H9 (cell line): ENCODE measurements at regions not wholly inside any gene's neighbourhood (a gene's known extent, or its start where the extent isn't known, plus 50 kb on each side); places are given as distances from the start of the nearest gene placed in this dataset.

Experiments used
- DNase-seq: peaks from one replicate; pipeline ENCODE4 v3.0.0-alpha.2; 2017
- H2AFZ ChIP-seq: one replicate; pipeline ENCODE4 v1.6.1; 2013; ENCODE audit warnings: mild to moderate bottlenecking, low read length, control low read depth, moderate library complexity
- H2AK5ac ChIP-seq: 2 replicates; pipeline ENCODE4 v1.6.1; 2013; ENCODE audit warnings: low read length, control low read depth, mixed read lengths; ENCODE audit not compliant: insufficient read length
- H2BK120ac ChIP-seq: one replicate; pipeline ENCODE4 v1.6.1; 2013; ENCODE audit warnings: low read depth, mild to moderate bottlenecking, low read length, control low read depth, inconsistent platforms; ENCODE audit not compliant: poor library complexity, severe bottlenecking
- H2BK12ac ChIP-seq: 2 replicates; pipeline ENCODE4 v1.6.1; 2013; ENCODE audit warnings: low read length, control low read depth, mixed read lengths, low read depth; ENCODE audit not compliant: insufficient read length
- H2BK15ac ChIP-seq: 2 replicates; pipeline ENCODE4 v1.6.1; 2013; ENCODE audit warnings: low read depth, low read length, control low read depth
- H2BK20ac ChIP-seq: one replicate; pipeline ENCODE4 v1.6.1; 2013; ENCODE audit warnings: low read depth, mild to moderate bottlenecking, low read length, control low read depth, inconsistent platforms; ENCODE audit not compliant: poor library complexity, severe bottlenecking
- H2BK5ac ChIP-seq: 2 replicates; pipeline ENCODE4 v1.6.1; 2013; ENCODE audit warnings: low read length, control low read depth, mixed read lengths; ENCODE audit not compliant: insufficient read length
- H3K14ac ChIP-seq: 2 replicates; pipeline ENCODE4 v1.6.1; 2013; ENCODE audit warnings: low read length, control low read depth; ENCODE audit not compliant: insufficient read depth
- H3K18ac ChIP-seq: 2 replicates; pipeline ENCODE4 v1.6.1; 2013; ENCODE audit warnings: low read depth, mild to moderate bottlenecking, mixed read lengths, low read length, control low read depth; ENCODE audit not compliant: insufficient read length
- H3K23ac ChIP-seq: 2 replicates; pipeline ENCODE4 v1.6.1; 2013; ENCODE audit warnings: low read length, control low read depth, mixed read lengths, low read depth; ENCODE audit not compliant: insufficient read length
- H3K23me2 ChIP-seq: 2 replicates; pipeline ENCODE4 v1.6.1; 2013; ENCODE audit warnings: low read depth, mild to moderate bottlenecking, mixed read lengths, low read length, control low read depth; ENCODE audit not compliant: insufficient read length, poor library complexity, severe bottlenecking
- H3K27ac ChIP-seq: 2 replicates; pipeline ENCODE4 v1.5.1; 2013; ENCODE audit warnings: low read length, control low read depth, mixed read lengths, low read depth; ENCODE audit not compliant: insufficient read length
- H3K27me3 ChIP-seq: 2 replicates; pipeline ENCODE4 v1.6.1; 2013; ENCODE audit warnings: low read length, control low read depth, inconsistent platforms; ENCODE audit not compliant: insufficient read depth
- H3K4ac ChIP-seq: 2 replicates; pipeline ENCODE4 v1.6.1; 2013; ENCODE audit warnings: low read depth, mild to moderate bottlenecking, control low read depth, inconsistent platforms, low read length, moderate library complexity
- H3K4me1 ChIP-seq: 2 replicates; pipeline ENCODE4 v1.6.1; 2013; ENCODE audit warnings: low read length, control low read depth, inconsistent platforms; ENCODE audit not compliant: insufficient read depth
- H3K4me2 ChIP-seq: 2 replicates; pipeline ENCODE4 v1.6.1; 2013; ENCODE audit warnings: low read length, control low read depth, mixed read lengths; ENCODE audit not compliant: insufficient read length, insufficient read depth
- H3K56ac ChIP-seq: 2 replicates; pipeline ENCODE4 v1.6.1; 2013; ENCODE audit warnings: low read depth, mild to moderate bottlenecking, mixed read lengths, low read length, control low read depth; ENCODE audit not compliant: insufficient read length
- H3K79me1 ChIP-seq: 2 replicates; pipeline ENCODE4 v1.6.1; 2013; ENCODE audit warnings: low read depth, mild to moderate bottlenecking, moderate library complexity, low read length, control low read depth, inconsistent platforms; ENCODE audit not compliant: insufficient read depth, poor library complexity, severe bottlenecking
- H3K79me2 ChIP-seq: 2 replicates; pipeline ENCODE4 v1.6.1; 2013; ENCODE audit warnings: low read length, control low read depth, inconsistent platforms; ENCODE audit not compliant: insufficient read depth
- H3K9ac ChIP-seq: 2 replicates; pipeline ENCODE4 v1.6.1; 2013; ENCODE audit warnings: low read length, control low read depth, mixed read lengths; ENCODE audit not compliant: insufficient read length; ENCODE audit errors: extremely low read depth
- H3K9me3 ChIP-seq: one replicate; pipeline ENCODE4 v1.6.1; 2013; ENCODE audit warnings: low read depth, low read length, inconsistent platforms; ENCODE audit not compliant: control insufficient read depth
- H3T11ph ChIP-seq: one replicate; pipeline ENCODE4 v1.6.1; 2013; ENCODE audit warnings: mild to moderate bottlenecking, low read length, control low read depth, inconsistent platforms
- H4K20me1 ChIP-seq: one replicate; pipeline ENCODE4 v1.6.1; 2013; ENCODE audit not compliant: control insufficient read depth, insufficient read length, insufficient read depth
- H4K5ac ChIP-seq: 2 replicates; pipeline ENCODE4 v1.6.1; 2013; ENCODE audit warnings: low read depth, mild to moderate bottlenecking, mixed read lengths, low read length, control low read depth; ENCODE audit not compliant: insufficient read length
- H4K8ac ChIP-seq: replicated peaks from 2 replicates; pipeline ENCODE4 v1.6.1; 2013; ENCODE audit warnings: low read length, control low read depth, mixed read lengths, low read depth; ENCODE audit not compliant: insufficient read length
- H4K91ac ChIP-seq: 2 replicates; pipeline ENCODE4 v1.6.1; 2013; ENCODE audit warnings: low read depth, mild to moderate bottlenecking, moderate library complexity, mixed read lengths, low read length, control low read depth; ENCODE audit not compliant: insufficient read length
- H3K27ac Mint-ChIP-seq, 3 experiments: 2 replicates in 2 of 3; 3 replicates in 1 of 3; pipeline ENCODE4 v1.8.0; 2020 to 2021; ENCODE audit warnings: mixed read lengths in 3 of 3, mild to moderate bottlenecking in 1 of 3, moderate library complexity in 1 of 3
- H3K27me3 Mint-ChIP-seq: 2 replicates; pipeline ENCODE4 v1.8.0; 2021; ENCODE audit warnings: low read depth, mild to moderate bottlenecking, moderate library complexity, mixed read lengths
- H3K36me3 Mint-ChIP-seq, 3 experiments: 2 replicates in 2 of 3; 3 replicates in 1 of 3; pipeline ENCODE4 v1.8.0; 2020 to 2021; ENCODE audit warnings: low read depth in 3 of 3, mixed read lengths in 3 of 3; ENCODE audit not compliant: insufficient read depth in 1 of 3
- H3K4me1 Mint-ChIP-seq, 2 experiments: 2 replicates each; pipeline ENCODE4 v1.8.0; 2020; ENCODE audit warnings: mixed read lengths in 2 of 2
- H3K4me3 Mint-ChIP-seq, 2 experiments: 2 replicates in 1 of 2; 3 replicates in 1 of 2; pipeline ENCODE4 v1.8.0; 2020 to 2021; ENCODE audit warnings: mild to moderate bottlenecking in 2 of 2, mixed read lengths in 2 of 2, moderate library complexity in 1 of 2
- H3K9me3 Mint-ChIP-seq, 2 experiments: 2 replicates in 1 of 2; 3 replicates in 1 of 2; pipeline ENCODE4 v1.8.0; 2020; ENCODE audit warnings: mild to moderate bottlenecking in 2 of 2, mixed read lengths in 2 of 2, moderate library complexity in 1 of 2
- CTCF ChIP-seq: fragments of 200-600 bp; sonication (generic); conservative IDR thresholded peaks from 3 replicates; pipeline ENCODE4 v1.8.0; 2021; ENCODE audit warnings: antibody characterized with exemption, mild to moderate bottlenecking
- WGBS: extraction: QIAGEN DNeasy Blood & Tissue Kit; methylation state at CpG from one replicate; pipeline ENCODE4 v1.1.7; 2013; ENCODE audit warnings: missing lambda C conversion rate, low lambda C conversion rate, mixed read lengths; ENCODE audit not compliant: insufficient read length; ENCODE audit errors: extremely low coverage; 5-methylcytosine and 5-hydroxymethylcytosine counted together

DNA sequence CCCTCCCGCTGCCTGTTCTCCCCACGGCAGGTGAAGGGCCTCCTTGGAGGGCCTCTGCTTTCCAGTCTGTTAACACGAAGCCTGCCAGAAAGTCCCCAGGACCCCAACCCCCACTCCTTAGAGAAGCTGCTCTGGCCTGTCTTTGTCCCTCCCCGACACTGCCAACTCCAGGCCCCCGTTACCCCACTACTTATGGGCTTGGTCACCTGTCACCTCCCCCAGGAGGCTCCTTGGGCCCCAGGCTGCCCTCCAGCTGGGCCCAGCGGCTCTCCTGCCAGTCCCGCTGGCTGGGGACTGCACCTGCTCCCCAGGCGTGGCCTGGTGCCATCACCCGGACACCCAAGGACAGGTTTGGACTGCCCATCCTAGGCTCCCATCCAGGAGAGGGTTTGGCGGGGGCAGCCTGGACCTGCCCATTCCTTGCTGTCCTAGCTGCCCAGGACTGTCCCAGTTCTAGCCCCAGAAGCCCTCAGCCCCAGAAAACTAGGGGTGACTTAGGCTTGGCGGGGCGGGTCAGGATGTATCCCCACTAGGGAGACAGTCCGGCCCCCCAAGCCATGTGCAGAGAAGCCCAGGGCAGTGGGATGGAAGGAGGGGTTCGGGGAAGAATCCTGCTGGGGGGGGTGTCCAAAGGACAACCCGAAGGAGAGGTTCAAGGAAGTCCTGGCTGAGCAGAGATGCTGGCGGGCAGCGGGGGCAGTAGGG is 155.7 kb upstream of the C14orf180 start:
- no peak overlapping the region for H3K27ac Mint-ChIP-seq
- no peaks in the 10 kb centered on the region for H3K27me3 Mint-ChIP-seq
- Histone ChIP-seq H3K4ac (no peak overlapping the region), H3K4me1 (no peaks in the 10 kb centered on the region), H3T11ph (no peak overlapping the region), H2AFZ (no peak overlapping the region), H3K79me2 (no peaks in the 10 kb centered on the region), H4K20me1 (no peaks in the 10 kb centered on the region), H4K5ac (no peak overlapping the region), H3K23ac (no peak overlapping the region), H2BK20ac (no peak overlapping the region), H3K56ac (no peak overlapping the region), H3K9me3 (no peaks in the 10 kb centered on the region), H2BK5ac (no peak overlapping the region), H3K27ac (no peak overlapping the region), H3K4me2 (no peak overlapping the region), H3K14ac (no peak overlapping the region), H2BK120ac (no peak overlapping the region), H3K27me3 (no peaks in the 10 kb centered on the region), H2BK12ac (no peak overlapping the region), H4K91ac (no peak overlapping the region), H3K79me1 (no peaks in the 10 kb centered on the region), H3K23me2 (no peaks in the 10 kb centered on the region), H2BK15ac (no peak overlapping the region), H4K8ac (no peak overlapping the region), H3K18ac (no peak overlapping the region), H2AK5ac (no peak overlapping the region), H3K9ac (no peak overlapping the region)
- WGBS: no CpG with 5 or more reads among the region's 17 CpGs
- peaks cover 10 to 22% of the 10 kb centered on the region in 2 experiments for H3K4me1 Mint-ChIP-seq
- DNase-seq: no peak
- H3K36me3 Mint-ChIP-seq: no peaks in the 10 kb centered on the region; a peak in 1 of 7 replicates
- no peaks in the 10 kb centered on the region for H3K9me3 Mint-ChIP-seq
- no peak overlapping the region for H3K4me3 Mint-ChIP-seq
- no peak for TF ChIP-seq CTCF
